ENCODE measurements at regions not wholly inside any gene's neighbourhood (a gene's known extent, or its start where the extent isn't known, plus 50 kb on each side); places are given as distances from the start of the nearest gene placed in this dataset.

- TF ChIP-seq CTCF (IDR thresholded peaks at IDR 0.05; ENCODE audit: low read length) (no peak), EZH2 (IDR thresholded peaks at IDR 0.05; ENCODE audit: borderline replicate concordance, low read length) (no peak)
Measured at GRCh38 chr2:9082158-9082557, 78.7 kb upstream of the MBOAT2 start.
